ENCODE measurements at regions not wholly inside any gene's neighbourhood (a gene's known extent, or its start where the extent isn't known, plus 50 kb on each side); places are given as distances from the start of the nearest gene placed in this dataset.

DNA sequence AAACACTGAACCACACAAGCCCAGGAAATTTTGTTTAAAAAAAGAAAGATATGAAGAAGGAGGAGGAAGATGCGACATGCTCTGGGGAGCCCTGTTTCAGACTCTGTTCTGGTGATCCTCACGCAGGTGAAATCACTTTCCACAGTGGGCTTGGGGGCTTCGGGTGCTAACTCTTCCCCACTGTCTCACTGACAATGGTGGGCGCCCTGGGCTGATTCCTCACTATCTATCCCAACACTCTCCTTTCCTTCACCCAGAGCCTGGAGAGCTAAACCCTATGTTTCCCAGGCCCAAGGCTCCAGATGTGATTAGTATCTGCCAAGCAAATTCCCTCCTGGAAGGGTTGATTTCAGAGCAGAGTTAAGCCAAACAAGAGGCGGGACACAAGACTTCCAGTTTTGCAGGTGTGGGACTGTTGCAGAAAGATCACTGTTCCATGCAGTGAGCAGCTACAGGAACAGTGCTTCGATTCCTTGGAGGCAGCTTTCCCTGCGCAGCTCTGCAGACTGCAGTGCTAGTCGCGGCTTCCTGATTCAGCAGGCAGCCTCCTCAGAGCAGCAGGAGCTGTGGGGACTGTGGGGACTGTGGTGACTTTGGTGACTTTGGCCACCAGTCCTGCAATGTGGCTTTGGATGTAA lies 168.3 kb downstream of the RHOU start (continued):
- TF ChIP-seq, protein P1, sequence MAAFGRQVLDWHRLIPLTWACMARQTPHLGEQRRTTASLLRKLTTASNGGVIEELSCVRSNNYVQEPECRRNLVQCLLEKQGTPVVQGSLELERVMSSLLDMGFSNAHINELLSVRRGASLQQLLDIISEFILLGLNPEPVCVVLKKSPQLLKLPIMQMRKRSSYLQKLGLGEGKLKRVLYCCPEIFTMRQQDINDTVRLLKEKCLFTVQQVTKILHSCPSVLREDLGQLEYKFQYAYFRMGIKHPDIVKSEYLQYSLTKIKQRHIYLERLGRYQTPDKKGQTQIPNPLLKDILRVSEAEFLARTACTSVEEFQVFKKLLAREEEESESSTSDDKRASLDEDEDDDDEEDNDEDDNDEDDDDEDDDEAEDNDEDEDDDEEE (CRISPR knock-in tag; IDR thresholded peaks at IDR 0.05), result 0 out of 2 replicates have a peak, but pooled peaks have one; percentile 21
- TF ChIP-seq, protein P2, sequence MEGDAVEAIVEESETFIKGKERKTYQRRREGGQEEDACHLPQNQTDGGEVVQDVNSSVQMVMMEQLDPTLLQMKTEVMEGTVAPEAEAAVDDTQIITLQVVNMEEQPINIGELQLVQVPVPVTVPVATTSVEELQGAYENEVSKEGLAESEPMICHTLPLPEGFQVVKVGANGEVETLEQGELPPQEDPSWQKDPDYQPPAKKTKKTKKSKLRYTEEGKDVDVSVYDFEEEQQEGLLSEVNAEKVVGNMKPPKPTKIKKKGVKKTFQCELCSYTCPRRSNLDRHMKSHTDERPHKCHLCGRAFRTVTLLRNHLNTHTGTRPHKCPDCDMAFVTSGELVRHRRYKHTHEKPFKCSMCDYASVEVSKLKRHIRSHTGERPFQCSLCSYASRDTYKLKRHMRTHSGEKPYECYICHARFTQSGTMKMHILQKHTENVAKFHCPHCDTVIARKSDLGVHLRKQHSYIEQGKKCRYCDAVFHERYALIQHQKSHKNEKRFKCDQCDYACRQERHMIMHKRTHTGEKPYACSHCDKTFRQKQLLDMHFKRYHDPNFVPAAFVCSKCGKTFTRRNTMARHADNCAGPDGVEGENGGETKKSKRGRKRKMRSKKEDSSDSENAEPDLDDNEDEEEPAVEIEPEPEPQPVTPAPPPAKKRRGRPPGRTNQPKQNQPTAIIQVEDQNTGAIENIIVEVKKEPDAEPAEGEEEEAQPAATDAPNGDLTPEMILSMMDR (CRISPR knock-in tag; IDR thresholded peaks at IDR 0.05), result 0 out of 2 replicates have a peak, but pooled peaks have one; percentile 6

DNA sequence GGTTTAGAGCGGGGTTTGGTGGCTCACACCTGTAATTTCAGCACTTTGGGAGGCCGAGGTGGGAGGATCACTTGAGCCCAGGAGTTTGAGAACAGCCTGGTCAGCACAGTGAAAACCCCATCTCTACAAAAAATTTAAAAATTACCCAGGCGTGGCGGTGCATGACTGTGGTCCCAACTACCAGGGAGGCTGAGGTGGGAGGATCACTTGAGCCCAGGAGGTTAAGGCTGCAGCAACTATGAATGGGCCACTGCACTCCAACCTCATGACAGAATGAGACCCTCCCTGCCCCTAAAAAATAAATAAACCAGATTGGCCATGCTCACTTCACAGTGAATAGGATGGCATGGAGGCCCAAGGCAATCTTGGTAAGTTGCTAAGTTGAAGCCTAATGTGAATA lies 168.9 kb downstream of the RHOU start:
- Histone ChIP-seq H3K36me3 (replicated peaks in 1 of 2; ENCODE audit: control insufficient read depth in 1 of 2, insufficient read depth in 2 of 2, low read length in 2 of 2) (no peaks in the 10 kb centered on the region), H3K4me3 (replicated peaks in 1 of 3; ENCODE audit: insufficient read depth in 1 of 3, low read depth in 2 of 3, low read length in 3 of 3) (no peak overlapping the region), H3K27me3 (ENCODE audit: control insufficient read depth in 1 of 2, insufficient read depth in 2 of 2, low read length in 2 of 2) (no peaks in the 10 kb centered on the region; a peak in 1 of 5 replicates), H3K4me2 (ENCODE audit: low read depth, low read length) (0 out of 2 replicates have a peak overlapping the region, but pooled peaks have one; percentile 72), H2AFZ (ENCODE audit: low read length) (no peak overlapping the region), H3K9me3 (ENCODE audit: low read length) (no peaks in the 10 kb centered on the region), H3K4me1 (ENCODE audit: insufficient read depth, low read length) (peaks cover 71% of the 10 kb centered on the region), H3K79me2 (ENCODE audit: insufficient read depth, low read length) (no peaks in the 10 kb centered on the region), H3K27ac (ENCODE audit: extremely low read length, insufficient read depth, low read length) (no peak overlapping the region), H3K9ac (ENCODE audit: insufficient read depth, low read depth, low read length) (no peak overlapping the region), H4K20me1 (ENCODE audit: insufficient read depth, low read length) (no peaks in the 10 kb centered on the region)
- ChIA-PET CTCF (ENCODE audit: low intra/inter-chr PET ratio, low total read pairs) (no interaction called here), POLR2A (interaction anchor here (1.3 to 1.8 kb wide), 3 partner anchors 66 to 227 kb away, joined by 3 to 14 read pairs (median 4); no protein-coding TSS in a partner anchor)
- BruUV-seq (replicated peaks), result no TSS peak
- FAIRE-seq, result no peak
- no peak for DNase-seq (ENCODE audit: low spot score)
- intact Hi-C loops (cut with micrococcal nuclease; ENCODE audit: unreplicated experiment), result no loop called here
- in situ Hi-C loops (cut with HindIII; ENCODE audit: extremely low pct_ligation_motif_present, low pct_unique_long_range_greater_than_20kb), result no loop called here
- TF ChIP-seq HHEX (CRISPR knock-in tag; IDR thresholded peaks at IDR 0.05), result no peak
- TF ChIP-seq TBX2 (CRISPR knock-in tag; IDR thresholded peaks at IDR 0.05; ENCODE audit: borderline replicate concordance), result no peak
- TF ChIP-seq ZNF335 (CRISPR knock-in tag; IDR thresholded peaks at IDR 0.05), result no peak
- TF ChIP-seq, protein P3, sequence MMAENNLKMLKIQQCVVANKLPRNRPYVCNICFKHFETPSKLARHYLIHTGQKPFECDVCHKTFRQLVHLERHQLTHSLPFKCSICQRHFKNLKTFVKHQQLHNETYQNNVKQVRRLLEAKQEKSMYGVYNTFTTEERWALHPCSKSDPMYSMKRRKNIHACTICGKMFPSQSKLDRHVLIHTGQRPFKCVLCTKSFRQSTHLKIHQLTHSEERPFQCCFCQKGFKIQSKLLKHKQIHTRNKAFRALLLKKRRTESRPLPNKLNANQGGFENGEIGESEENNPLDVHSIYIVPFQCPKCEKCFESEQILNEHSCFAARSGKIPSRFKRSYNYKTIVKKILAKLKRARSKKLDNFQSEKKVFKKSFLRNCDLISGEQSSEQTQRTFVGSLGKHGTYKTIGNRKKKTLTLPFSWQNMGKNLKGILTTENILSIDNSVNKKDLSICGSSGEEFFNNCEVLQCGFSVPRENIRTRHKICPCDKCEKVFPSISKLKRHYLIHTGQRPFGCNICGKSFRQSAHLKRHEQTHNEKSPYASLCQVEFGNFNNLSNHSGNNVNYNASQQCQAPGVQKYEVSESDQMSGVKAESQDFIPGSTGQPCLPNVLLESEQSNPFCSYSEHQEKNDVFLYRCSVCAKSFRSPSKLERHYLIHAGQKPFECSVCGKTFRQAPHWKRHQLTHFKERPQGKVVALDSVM (CRISPR knock-in tag; IDR thresholded peaks at IDR 0.05), result 0 out of 2 replicates have a peak, but pooled peaks have one; percentile 30
- no peak for TF ChIP-seq GFI1 (CRISPR knock-in tag; IDR thresholded peaks at IDR 0.05; ENCODE audit: borderline replicate concordance)
- no peak for TF ChIP-seq YEATS2 (CRISPR knock-in tag; IDR thresholded peaks at IDR 0.05; ENCODE audit: borderline replicate concordance)
- WGBS (ENCODE audit: low lambda C conversion rate), result 93% methylated on average over 4 of the region's 4 CpGs
- ATAC-seq, result no peak

All from HepG2 (cell line).